UCSD-AML1 (cell line): ENCODE measurements at regions not wholly inside any gene's neighbourhood (a gene's known extent, or its start where the extent isn't known, plus 50 kb on each side); places are given as distances from the start of the nearest gene placed in this dataset.

ENCODE experiments used
- DNase-seq: peaks from one replicate; lab custom pipeline; 2025; ENCODE audit not compliant: unreplicated experiment; lab: John Stamatoyannopoulos, UW

DNA sequence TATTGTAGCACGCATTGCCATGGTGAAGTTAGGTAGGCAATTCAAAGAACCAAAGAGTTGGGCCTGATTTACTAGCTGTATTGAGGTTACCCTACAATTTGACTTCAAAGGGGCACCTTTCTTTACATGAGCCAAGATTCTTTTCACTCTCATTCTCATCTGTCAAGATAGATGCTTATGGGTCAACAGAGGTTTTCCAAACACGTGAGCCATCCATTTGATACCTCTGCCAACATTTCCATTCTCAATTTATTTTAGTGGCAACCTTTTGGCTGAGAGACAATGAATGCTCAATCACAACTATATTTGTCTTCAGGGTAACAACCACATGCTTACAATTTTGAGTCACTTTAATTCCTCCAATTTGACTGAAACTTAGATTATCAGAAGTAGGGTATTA lies 370.6 kb upstream of the CDH20 start:
- DNase-seq, result no peak

DNA sequence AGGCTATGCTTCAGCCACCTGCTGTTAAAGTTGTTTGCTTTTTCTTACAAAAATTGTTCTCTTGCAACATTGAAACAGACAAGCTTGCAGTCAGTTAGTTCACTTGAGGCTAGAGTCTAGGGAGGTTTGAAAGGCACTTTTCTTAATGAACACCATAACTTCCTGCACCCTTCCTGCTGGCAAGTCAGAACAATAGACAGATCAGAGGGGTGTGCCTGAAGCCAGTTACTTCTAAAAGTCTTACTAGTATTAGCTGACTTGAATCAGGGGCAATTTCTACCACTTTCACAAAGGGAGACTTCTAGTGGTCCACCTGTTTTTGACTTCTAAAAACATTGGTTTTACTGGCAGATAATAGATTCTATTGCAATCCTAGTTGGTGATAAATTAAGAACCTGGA lies 367.4 kb upstream of the CDH20 start:
- DNase-seq, result no peak

DNA sequence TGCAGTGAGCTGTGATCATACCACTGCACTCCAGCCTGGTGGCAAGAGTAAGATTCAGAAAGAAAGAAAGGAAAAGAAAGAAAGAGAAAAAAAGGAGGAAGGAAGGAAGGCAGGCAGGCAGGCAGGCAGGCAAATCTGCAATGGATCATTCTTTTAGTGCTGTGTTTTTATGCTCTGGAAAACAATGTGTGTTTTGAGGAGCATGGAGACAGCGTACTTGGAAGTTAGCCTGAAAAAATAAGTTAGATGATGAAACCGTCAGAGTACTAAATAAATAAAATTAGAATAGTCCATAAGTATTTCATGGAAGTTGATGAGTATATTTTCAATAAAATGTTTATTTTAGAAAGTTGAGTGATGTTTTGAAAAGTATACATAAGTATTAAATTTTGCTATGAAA lies 366.4 kb upstream of the CDH20 start:
- DNase-seq, result no peak

DNA sequence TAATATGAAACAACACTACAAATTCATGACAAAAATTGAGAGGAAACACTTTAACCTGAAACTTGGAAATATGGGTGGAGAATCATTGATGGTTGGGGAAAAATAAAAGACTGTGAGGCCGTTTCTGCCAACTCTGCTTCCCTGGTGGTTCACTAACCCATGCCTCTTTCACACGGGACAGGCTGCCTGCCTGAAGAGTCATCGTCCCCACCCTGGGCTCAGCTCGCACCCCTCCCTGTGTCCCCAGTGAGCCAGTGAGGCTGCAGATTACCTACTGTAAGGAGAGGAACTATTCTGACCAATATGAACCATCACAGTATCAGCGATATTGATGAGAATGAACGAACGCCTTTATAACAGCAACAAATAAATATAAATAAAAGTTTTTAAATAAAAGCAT lies 357.8 kb upstream of the CDH20 start:
- DNase-seq, result no peak

DNA sequence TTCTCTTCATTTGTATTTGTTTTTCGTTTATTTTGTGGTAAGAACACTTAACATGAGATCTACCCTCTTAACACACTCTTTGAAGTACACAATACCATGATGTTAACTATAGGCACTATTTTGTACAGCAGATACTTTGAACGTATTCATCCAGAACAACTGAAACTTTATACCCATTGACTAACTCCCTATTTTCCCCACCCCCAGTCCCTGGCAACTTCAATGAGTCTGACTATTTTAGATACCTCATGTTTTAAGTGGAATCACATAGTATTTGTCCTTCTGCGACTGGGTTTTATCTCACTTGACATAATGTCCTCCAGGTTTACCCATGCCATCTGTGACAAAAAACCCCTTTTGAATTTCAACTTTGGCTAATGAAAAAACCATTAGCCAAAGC lies 356.3 kb upstream of the CDH20 start:
- no peak for DNase-seq

DNA sequence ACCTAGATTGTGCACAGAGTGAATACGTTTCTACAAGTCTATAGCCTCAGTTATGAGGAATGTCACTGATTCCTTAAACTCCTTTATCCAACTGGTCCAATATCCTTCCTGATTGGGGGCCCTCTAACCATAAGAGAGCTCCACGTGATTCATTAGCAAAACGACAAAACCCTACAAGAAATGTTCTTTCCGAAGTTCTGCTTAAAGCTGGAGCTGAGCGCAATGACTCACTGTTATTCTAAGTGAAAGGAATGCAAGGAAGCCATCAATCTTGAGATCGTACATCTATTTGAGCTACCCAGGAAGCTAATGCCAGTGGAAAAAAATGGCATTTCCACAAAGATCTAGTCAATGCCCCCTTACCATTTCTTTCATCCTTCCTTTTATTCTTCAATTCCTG lies 354.9 kb upstream of the CDH20 start:
- DNase-seq, result no peak

DNA sequence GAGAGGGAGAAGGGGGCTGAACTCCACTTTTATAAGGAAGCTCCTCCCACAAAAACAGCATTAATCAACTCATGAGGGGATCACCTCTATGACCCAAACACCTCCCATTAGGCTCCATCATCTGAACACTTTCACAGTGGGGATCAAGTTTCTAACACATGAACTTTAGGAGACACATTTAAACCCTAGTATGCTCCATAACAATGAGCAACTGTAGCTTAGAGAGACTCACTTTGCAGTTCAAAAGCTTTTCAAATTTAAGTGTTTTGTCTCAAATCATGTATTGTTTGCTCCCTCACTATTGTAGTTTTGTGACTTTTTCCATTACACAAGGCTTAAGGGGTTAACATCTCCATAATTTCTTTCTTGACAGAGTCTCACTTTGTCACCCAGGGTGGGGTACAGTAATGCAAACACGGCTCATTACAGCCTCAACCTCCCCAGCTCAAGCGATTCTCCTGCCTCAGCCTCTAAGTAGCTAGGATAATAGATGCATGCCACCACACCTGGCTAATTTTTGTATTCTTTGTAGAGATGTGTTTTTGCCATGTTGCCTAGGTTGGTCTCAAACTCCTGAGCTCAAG lies 352.7 kb upstream of the CDH20 start:
- no peak for DNase-seq

DNA sequence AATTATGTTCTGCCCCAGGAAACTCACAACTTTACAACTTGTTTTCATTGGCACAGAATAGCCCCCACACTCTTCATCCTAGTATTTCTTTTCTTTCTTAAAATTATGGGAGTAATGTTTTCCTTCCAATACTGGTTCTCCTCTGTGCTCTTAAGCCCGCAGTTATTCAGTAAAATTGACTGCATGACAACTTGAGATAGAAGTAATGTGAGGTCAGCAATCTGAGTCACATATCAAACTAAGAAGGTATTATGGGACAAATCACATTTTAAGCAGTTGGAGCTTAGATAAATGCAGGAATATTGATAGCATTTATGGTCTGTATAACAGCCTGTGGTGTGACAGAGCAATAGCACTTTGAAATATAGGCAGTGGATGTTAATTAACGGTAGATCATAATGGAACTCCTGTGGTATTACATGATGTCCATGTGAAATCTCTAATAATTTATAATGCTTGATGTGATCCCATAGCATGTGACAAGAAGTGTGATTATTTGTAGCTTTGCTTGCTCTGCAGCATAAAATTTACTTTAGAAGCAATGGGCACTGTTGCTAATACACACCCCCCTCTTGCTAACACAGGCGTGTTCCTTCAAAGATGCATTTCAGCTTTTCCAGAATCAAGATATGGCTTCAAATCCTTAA lies 351.4 kb upstream of the CDH20 start:
- DNase-seq, result no peak

DNA sequence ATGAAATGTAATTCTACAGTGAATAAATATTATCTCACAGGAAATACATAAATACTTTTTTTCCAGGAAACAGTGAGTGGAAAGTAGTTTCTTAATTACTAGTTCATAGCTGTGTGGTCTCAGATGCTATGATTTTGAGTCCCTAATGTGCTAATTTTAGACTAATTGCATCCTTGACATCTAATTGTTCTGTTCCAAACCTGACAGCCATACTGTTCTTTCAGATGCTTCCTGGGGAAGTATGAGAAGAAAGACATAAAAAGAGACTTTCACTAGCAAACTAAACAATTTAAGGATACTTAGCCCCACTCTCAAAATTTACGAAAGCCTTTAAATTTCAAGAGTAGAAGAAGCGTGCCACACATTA lies 350.9 kb upstream of the CDH20 start:
- no peak for DNase-seq

DNA sequence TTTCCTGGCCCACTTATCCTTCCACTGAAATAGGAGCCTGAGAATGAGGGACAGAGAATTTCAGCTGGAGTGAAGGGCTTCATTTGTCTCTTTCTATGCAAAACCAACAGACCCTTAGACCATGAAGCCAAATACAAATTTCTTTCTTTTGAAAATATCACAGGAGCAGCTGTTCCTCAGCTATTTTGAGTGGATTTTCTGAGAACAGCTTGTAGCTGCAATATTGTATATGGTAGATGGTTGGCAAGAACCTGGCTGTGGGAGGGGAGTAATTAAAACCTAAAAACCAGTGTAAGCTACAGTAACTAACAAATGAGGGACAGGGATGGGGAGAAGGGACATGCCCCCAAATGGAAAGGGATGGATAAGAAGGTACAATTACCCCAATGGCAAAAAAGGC lies 350.3 kb upstream of the CDH20 start:
- DNase-seq, result no peak

DNA sequence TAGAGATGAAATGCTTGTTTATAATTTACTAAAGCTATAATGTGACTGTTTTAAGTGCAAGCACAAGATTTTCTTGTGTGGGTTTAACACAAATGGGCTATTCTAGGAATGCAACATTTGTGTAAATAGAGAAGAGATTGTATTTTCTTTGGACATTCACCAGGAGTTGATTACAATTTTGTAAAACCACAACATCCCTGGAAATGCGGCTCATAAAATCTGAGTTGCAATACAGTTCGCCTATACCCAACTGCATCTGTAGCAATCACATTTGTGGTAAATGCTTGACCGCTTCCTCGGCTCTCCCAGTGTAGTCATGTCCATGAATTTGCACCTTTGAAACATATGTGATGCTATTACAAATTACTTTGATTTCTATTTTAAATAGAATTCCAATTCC lies 348.7 kb upstream of the CDH20 start:
- DNase-seq, result no peak

DNA sequence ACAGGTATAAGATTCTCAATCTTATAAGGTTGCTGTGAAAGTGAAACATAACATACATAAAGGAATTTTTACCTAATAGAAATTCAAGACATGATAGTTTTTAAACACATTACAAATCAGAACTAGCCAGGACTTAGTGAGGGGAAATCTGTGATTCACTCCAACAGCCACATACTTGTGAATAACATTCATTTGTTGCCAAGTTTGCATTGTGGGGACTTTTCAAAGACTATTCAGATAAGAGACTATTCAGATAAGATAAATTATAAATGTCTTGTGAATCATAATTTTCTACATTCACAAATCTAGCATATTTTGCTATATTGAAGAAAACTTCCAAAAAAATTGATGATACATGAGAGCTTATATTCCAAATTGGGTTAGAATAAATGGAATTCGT lies 345.3 kb upstream of the CDH20 start:
- no peak for DNase-seq

DNA sequence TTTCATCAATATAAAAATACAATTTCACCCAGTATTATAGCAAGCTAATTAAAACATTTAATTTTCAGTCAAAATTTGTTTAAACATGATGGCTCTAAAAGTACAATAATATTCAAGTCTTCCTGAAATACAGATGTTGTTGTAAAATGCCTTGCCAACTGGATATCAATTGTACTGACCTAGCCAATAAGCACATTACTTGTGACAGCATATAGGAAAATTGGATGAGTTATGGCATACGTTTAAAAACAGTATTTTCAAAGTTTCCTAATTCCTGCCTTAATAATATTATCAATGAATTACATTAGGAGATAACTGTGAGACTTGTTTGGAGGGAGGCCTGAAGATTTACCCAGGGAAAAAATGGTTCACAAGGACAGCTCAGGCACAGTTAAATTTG lies 336.9 kb upstream of the CDH20 start:
- DNase-seq, result no peak

DNA sequence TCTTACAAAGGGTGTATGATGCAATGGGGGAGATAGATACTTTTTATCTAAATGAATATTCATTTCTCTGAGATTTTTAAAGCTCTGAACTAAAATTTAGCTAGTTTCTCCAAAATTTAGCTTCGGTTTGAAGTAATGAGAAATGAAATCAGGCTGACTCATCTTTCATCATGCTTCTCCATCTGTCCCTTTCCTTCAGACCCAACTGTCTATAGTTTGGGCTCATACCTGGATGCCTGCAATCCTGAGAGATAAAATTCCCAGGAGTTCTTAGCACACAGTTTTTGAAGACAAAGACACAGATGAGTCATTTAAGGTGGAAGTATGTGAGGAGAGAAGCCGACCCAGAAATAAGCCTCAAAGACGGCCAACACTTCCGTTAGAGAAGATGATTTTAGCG lies 336.4 kb upstream of the CDH20 start:
- no peak for DNase-seq

DNA sequence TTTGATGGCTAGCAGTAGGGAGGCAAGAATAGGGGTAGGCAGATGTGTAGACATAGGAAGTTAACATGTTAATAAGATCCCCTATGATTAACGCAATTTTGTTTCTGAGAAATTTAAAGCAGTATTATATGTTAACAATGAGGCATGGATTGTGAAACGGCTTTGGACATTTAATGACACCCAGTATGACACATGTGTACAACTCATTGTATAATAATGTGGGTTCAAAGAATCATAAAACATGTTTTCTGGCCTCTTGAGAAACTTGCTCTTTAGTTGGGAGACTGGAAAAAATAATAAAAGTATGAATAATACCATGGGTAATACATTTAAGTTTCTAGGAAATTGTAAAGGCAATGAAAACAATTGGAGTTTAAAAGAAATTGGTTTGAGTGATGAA lies 332.1 kb upstream of the CDH20 start:
- DNase-seq, result no peak

DNA sequence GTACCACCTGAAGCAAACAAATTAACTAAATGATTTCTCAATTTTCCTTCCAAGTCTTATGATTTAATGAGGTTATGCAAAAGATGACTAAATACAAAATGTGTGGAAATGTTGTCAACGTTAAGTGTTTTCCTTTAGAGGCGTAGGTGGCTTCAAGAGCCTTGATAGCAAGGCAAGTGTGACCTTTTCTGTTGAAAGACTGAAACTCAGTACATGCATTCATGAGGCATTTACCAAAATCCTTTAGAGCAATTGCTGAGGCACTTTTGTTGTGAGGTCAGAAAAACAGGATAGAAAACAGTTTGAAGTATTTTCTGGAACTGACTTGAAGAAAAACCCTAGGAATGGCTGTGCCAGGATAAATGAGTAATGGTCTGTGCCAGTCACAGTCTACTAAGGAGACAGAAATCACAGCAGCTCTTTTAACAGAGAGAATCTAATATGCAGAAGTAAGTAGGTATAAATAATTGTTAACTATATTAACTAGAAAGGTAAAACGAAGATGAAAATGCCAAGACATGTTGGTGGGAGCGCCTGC lies 326.5 kb upstream of the CDH20 start:
- no peak for DNase-seq

DNA sequence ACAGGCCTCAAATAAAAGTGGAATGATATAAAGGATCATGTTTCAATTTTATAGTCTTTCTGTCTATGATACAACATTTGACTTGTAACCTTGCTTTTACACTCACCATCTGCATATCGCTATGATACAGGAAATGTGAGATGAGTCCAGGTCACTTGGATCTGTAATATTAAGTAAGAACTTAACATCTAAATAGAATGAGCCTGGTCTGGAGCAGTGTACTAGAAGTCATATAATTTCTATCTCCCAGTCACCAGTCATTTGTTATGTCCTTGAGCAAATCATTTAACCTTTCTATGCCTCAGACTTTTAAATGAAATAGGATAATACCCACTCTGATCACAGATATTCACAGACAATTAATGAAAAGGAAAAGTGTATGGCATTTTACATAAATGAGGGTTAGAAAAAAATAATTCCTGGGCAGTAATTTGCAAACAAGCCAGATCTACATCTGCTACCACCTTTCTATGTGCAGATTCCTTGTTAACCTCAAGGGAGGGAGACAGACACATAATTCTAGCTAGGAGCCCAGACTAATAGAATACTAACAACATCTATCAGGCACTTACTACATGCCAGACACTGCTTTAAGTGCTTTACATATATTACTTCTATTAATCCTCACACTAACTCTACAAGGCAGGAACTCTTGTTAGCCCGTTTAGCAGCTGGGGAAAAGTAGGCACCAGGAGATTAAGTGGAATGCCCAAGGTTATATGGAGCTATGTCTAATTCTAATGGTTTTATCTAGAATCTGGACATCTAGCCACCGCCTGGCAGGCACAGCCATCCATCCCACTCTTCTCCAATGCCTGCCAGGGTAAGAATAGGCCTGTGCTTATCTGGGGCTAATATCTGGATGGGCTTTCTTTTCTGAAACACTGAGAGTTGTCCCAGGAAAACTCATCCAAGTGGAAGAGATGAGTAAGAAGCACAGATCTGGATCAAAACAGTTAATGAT lies 313.6 kb upstream of the CDH20 start:
- DNase-seq, result no peak

DNA sequence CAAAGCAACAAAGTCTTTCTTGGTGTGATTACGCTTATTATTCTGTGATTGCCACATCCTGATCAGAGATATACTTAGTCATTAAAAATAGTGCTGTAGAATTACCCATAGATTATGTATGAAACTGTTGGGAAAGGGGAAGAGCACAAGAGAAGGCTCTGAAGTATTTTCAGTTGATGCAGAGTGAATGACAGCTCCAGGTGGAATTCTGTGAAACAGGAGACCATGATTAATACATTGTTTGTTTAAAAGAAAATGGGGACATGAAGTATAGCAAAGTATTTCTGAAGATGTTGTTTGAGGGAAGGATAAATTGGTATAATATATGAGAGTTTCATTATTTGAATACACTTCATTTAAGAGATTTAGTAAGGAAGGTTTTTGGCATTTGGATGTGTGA lies 307.6 kb upstream of the CDH20 start:
- DNase-seq, result no peak

DNA sequence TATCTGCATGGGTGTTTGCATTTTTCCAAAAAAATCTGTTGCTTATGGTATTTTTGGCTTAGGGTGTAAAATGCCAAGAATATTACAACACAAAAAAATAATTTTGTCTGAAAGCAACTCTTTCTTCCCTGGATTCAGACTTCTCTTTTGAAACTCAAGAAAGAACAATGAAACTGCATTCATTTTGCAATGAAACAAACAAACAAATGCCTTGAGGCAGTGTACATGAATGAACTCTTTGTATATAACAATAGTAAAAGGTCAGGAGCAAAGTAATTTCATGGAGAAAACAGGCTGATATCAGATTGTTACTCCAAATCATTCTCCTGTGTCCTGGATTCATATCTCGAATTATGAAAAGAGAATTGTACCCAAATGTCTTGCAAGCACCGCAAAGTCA lies 301.6 kb upstream of the CDH20 start:
- no peak for DNase-seq

DNA sequence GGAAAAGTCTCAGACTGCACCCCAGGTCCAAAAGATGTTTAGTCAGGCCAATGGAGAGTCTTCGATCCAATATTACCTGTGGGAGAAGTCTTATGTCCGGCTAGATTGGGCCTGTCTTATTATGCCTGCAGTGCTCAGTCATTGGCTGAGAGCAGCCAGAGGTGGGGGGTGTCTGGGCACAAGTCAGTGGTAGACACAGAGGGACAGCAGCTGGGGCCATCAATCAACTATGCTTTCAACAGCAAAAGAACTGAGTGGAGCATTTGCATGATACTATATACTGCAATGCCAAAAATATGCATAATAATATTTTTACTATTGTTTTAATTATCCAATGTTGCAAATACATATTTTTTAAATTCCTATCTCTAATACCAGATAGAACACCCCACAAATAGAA lies 298.6 kb upstream of the CDH20 start:
- no peak for DNase-seq

DNA sequence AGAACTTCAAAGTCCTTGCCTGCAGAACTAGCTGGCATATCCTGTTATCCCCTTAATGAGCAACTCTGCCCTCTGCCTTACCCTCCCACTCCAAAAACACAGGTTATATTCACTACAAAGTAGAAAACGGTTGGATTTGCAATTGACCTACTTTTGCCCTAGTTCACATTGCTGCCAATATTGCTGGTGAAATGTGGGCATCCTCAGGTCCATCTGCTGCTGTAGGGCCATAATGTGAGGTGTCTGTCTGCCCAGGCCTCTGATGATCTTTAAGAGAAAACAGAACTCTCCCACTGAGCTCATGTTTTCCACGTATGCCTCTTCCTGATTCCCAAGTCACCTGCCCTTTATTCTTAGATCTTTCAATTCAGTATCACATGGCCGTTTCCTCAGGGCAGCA lies 294.0 kb upstream of the CDH20 start:
- DNase-seq, result no peak

DNA sequence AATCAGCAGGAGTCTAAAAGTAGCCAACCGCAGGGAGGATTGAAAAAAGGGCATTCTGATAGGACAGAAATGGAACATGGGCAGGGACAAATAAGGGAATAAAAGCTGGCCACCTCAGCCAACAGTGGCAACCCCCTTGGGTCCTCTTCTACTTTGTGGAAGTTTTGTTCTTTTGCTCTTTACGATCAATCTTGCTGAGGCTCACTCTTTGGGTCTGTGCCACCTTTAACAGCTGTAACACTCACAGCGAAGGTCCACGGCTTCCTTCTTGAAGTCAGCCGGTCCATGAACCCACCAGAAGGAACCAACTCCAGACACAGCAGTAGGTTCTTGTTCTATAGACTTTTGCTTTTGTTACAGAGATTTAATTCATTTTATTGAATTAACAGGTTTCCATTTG lies 285.4 kb upstream of the CDH20 start:
- no peak for DNase-seq
